Activated B cell treated with CpG ODN at 0.5 μM for 24 hours (primary cell): ENCODE measurements at regions not wholly inside any gene's neighbourhood (a gene's known extent, or its start where the extent isn't known, plus 50 kb on each side); places are given as distances from the start of the nearest gene placed in this dataset.

Experiments
- ATAC-seq: fragments of 200-7000 bp; cut with Tn5 transposase; one replicate; pipeline ENCODE4 v1.10.0; 2021; ENCODE audit warnings: low read depth, mild to moderate bottlenecking, moderate library complexity
- CTCF ChIA-PET: fragments of 350-600 bp; sonication (Branson Sonifier 250); formaldehyde crosslinking; loops from one replicate; lab custom pipeline; 2021; ENCODE audit warnings: antibody characterized with exemption; lab: Charles Lee
- POLR2A ChIA-PET: fragments of 350-600 bp; sonication (Branson Sonifier 250); formaldehyde crosslinking; loops from one replicate; lab custom pipeline; 2021; ENCODE audit warnings: antibody characterized with exemption; lab: Charles Lee
- DNase-seq: peaks from one replicate; pipeline ENCODE4 v3.0.0; 2022
- H3K27ac Mint-ChIP-seq: one replicate; pipeline ENCODE4 v1.8.0; 2020; ENCODE audit warnings: mixed read lengths
- H3K27me3 Mint-ChIP-seq: one replicate; pipeline ENCODE4 v1.8.0; 2021; ENCODE audit warnings: mixed read lengths
- H3K36me3 Mint-ChIP-seq: one replicate; pipeline ENCODE4 v1.8.0; 2021; ENCODE audit warnings: low read depth, mixed read lengths
- H3K4me1 Mint-ChIP-seq: one replicate; pipeline ENCODE4 v1.8.0; 2021; ENCODE audit warnings: mixed read lengths
- H3K4me3 Mint-ChIP-seq: one replicate; pipeline ENCODE4 v1.8.0; 2020; ENCODE audit warnings: mild to moderate bottlenecking, mixed read lengths
- H3K9me3 Mint-ChIP-seq: one replicate; pipeline ENCODE4 v1.8.0; 2020; ENCODE audit warnings: mixed read lengths
- intact Hi-C: fragments of 100-400 bp; cut with micrococcal nuclease; formaldehyde crosslinking; loops from one replicate; pipeline ENCODE4 v1.15.1; 2024
- TF ChIP-seq, protein P1 (sequence below): fragments of 200-600 bp; IDR thresholded peaks from one replicate; pipeline ENCODE4 v1.8.0; 2022; ENCODE audit warnings: antibody characterized with exemption, mild to moderate bottlenecking

DNA sequence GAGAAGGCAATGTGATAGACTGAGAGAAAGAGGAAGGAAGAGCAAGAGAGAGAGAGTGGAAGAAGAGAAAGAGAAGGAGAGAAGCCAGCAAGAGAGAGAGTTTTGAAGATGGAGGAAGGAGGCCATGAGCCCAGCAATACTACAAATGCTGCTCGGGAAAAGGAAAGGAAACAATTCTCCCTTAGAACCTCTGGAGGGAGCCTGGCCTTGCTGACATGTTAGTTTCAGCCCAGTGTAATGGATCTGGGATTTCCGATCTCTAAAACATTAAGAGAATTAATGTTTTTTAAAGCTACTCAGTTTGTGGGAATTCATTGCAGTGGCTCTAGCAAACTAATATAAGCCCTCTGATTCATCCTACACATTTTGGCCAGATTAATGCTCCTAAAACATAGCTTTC, 206.8 kb upstream of the MTPN start:
- Mint-ChIP-seq H3K4me1 (no peaks in the 10 kb centered on the region), H3K36me3 (no peaks in the 10 kb centered on the region), H3K27ac (no peak overlapping the region), H3K9me3 (no peaks in the 10 kb centered on the region), H3K27me3 (no peaks in the 10 kb centered on the region), H3K4me3 (no peak overlapping the region)
- POLR2A ChIA-PET, result no interaction called here
- ATAC-seq, result no peak
- intact Hi-C loops, result no loop called here
- TF ChIP-seq, protein P1, sequence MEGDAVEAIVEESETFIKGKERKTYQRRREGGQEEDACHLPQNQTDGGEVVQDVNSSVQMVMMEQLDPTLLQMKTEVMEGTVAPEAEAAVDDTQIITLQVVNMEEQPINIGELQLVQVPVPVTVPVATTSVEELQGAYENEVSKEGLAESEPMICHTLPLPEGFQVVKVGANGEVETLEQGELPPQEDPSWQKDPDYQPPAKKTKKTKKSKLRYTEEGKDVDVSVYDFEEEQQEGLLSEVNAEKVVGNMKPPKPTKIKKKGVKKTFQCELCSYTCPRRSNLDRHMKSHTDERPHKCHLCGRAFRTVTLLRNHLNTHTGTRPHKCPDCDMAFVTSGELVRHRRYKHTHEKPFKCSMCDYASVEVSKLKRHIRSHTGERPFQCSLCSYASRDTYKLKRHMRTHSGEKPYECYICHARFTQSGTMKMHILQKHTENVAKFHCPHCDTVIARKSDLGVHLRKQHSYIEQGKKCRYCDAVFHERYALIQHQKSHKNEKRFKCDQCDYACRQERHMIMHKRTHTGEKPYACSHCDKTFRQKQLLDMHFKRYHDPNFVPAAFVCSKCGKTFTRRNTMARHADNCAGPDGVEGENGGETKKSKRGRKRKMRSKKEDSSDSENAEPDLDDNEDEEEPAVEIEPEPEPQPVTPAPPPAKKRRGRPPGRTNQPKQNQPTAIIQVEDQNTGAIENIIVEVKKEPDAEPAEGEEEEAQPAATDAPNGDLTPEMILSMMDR, result no peak
- CTCF ChIA-PET, result no interaction called here
- no peak for DNase-seq

DNA sequence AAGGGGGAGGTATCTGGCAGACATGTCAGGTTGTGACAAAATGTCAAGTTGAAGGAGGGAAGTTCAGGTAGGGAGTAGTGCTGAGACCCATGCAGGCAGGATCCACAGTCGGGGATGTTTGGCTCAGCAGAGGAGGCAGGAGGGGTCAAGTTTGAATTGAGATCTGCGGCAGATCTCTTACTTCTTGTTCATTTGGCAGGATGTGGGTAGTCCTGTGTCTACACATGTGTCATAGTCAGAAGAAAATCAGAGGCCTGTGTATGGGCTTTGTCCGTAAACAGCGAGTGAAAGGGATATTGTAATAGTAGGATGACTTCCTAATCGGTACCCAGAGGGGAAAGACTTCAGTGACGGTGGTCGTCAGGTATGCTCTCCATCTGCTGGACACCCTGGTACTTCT, 203.8 kb upstream of the MTPN start:
- Mint-ChIP-seq H3K9me3 (no peaks in the 10 kb centered on the region), H3K36me3 (no peaks in the 10 kb centered on the region), H3K27ac (no peak overlapping the region), H3K4me1 (no peaks in the 10 kb centered on the region), H3K4me3 (no peak overlapping the region), H3K27me3 (no peaks in the 10 kb centered on the region)
- ATAC-seq (no peak), DNase-seq (no peak)
- intact Hi-C loops, result no loop called here
- TF ChIP-seq, protein P1, result no peak
- POLR2A ChIA-PET, result no interaction called here
- CTCF ChIA-PET, result no interaction called here

DNA sequence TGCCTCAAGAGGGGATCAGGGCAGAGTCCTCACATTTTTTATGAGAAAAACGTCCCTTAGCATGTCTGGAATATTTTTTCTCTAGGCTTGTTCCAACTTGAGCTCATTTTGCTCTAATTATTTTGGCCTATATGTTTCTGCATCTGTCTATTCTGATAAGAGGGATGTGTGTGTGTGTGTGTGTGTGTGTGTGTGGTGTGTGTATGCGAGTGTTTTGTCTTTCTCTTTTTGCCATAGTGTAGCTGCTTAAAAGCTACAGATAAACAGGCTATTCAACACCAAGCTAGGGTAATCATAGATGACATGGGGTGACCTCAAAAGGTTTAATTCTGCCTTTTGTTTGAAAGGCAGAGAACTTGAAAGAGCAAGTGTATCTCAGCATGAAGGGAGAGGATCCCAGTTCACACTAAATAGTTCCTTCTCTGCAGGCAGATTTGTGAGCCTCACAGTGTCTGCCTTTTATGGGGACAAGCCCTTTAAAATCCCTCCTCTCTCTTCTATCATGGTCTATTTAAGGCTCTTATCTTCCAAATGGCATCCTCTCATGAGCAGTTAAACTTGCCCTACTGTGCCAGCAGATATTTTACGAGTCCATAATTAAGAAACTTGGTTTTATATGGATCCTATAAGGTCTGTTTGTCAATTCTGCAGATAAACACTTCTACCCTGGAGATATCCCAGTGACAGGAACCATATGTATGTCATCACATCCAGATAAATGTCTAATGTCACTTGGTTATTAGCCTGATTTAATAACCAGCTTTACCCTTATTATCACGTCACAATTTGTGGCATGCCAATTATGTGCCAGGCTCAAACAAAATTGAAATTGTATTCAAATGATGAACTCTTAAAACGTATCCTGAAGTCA, 202.9 kb upstream of the MTPN start:
- intact Hi-C loops, result no loop called here
- Mint-ChIP-seq H3K4me3 (no peak overlapping the region), H3K4me1 (no peaks in the 10 kb centered on the region), H3K9me3 (no peaks in the 10 kb centered on the region), H3K27ac (no peak overlapping the region), H3K36me3 (no peaks in the 10 kb centered on the region), H3K27me3 (no peaks in the 10 kb centered on the region)
- POLR2A ChIA-PET, result no interaction called here
- TF ChIP-seq, protein P1, result no peak
- CTCF ChIA-PET, result no interaction called here
- no peak for ATAC-seq
- no peak for DNase-seq

DNA sequence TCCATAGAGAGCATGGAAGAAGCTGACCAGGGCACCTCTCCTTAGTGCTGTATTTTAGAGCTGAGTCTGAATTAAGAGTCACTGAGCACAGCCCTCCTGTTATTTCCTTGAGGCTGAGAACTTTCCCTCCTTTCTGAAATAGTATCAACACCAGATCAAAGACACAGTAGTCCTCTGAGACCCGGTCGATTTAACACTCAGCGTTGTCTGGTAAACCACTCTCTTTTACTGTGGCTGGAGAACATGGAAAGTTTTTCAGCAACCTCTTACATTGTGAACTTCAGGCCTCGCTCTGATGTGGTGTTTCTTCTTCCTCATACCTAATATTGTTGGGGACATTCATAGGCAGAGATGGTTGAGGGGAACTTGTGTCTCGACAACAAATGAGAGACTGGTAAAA, 202.0 kb upstream of the MTPN start:
- intact Hi-C loops, result no loop called here
- H3K36me3 Mint-ChIP-seq, result no peaks in the 10 kb centered on the region
- CTCF ChIA-PET, result no interaction called here

DNA sequence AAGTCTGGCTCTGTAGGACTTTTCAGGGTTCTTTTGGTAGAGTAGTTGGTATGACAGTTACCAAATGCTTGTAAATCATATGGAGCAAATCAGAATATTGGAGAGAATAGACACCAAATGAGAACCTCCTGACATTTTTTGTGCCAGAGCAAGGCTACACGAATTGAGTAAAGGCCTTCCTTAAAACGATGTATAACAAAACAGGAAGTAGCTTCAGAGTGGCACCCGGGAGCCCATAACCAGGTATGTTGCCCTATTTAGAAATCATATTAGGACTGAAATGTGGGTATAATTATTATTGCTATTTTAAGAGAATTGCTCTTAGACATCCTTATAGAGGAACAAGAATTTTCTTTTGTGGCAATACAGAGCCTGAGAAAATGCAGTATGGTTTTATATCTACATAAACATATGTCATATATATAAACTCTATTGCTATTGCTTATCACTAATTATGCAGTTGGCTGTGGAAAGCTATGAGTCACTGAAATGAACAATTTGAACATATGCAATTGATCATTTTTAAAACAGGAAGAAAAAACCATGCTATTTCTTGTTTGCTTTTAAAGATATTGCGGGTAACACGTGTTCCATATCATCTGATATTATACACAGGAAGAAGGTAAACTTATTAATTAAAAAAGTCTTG, 197.4 kb upstream of the MTPN start:
- POLR2A ChIA-PET, result no interaction called here
- Mint-ChIP-seq H3K4me3 (no peak overlapping the region), H3K4me1 (no peaks in the 10 kb centered on the region), H3K36me3 (no peaks in the 10 kb centered on the region), H3K9me3 (no peaks in the 10 kb centered on the region), H3K27me3 (no peaks in the 10 kb centered on the region), H3K27ac (no peak overlapping the region)
- intact Hi-C loops, result no loop called here
- CTCF ChIA-PET, result no interaction called here
- ATAC-seq (no peak), DNase-seq (no peak)
- TF ChIP-seq, protein P1, result no peak

More for the DNA sequence above, 202.0 kb upstream of the MTPN start:
- POLR2A ChIA-PET, result no interaction called here
- DNase-seq (no peak), ATAC-seq (no peak)
- no peaks in the 10 kb centered on the region for H3K9me3 Mint-ChIP-seq
- TF ChIP-seq, protein P1, result no peak
- no peak overlapping the region for H3K4me3 Mint-ChIP-seq
- no peaks in the 10 kb centered on the region for H3K4me1 Mint-ChIP-seq
- no peaks in the 10 kb centered on the region for H3K27me3 Mint-ChIP-seq
- H3K27ac Mint-ChIP-seq, result no peak overlapping the region
